GM23338 (cell line): ENCODE measurements at regions not wholly inside any gene's neighbourhood (a gene's known extent, or its start where the extent isn't known, plus 50 kb on each side); places are given as distances from the start of the nearest gene placed in this dataset.

Experiments used
- CTCF ChIP-seq, 2 experiments: fragments of 200-600 bp in 1 of 2; sonication (generic) in 1 of 2; conservative IDR thresholded peaks; 2 replicates each; pipeline versions ENCODE4 v1.5.1 to v1.6.1; 2016 to 2017; ENCODE audit warnings: antibody characterized with exemption in 2 of 2, low read depth in 2 of 2, mild to moderate bottlenecking in 2 of 2, moderate library complexity in 1 of 2
- EZH2 ChIP-seq: fragments of 200-600 bp; sonication (generic); IDR thresholded peaks from one replicate; pipeline ENCODE4 v1.8.0; 2017; ENCODE audit warnings: antibody characterized with exemption, mild to moderate bottlenecking, low read depth; ENCODE audit not compliant: unreplicated experiment

- no peak for TF ChIP-seq EZH2
- TF ChIP-seq CTCF (conservative IDR thresholded peaks at IDR 0.05; ENCODE audit: low read depth in 2 of 2): no peak
These were observed 235.4 kb upstream of the IL1RAPL1 start for GRCh38 chrX:28351801-28352200.
